ENCODE measurements at regions not wholly inside any gene's neighbourhood (a gene's known extent, or its start where the extent isn't known, plus 50 kb on each side); places are given as distances from the start of the nearest gene placed in this dataset.

- WGBS (ENCODE audit: insufficient coverage, low coverage, low lambda C conversion rate, missing lambda C conversion rate), result 51% methylated on average over 4 of the region's 4 CpGs
- no peak for TF ChIP-seq CTCF (IDR thresholded peaks at IDR 0.05)
- TF ChIP-seq POLR2A (IDR thresholded peaks at IDR 0.05), result no peak
- ATAC-seq (no peak), DNase-seq (no peak)
- Histone ChIP-seq H3K27me3 (no peaks in the 10 kb centered on the region), H3K4me1 (no peaks in the 10 kb centered on the region), H3K27ac (no peak overlapping the region), H3K9me3 (no peaks in the 10 kb centered on the region), H3K4me3 (no peak overlapping the region), H3K36me3 (no peaks in the 10 kb centered on the region)
- intact Hi-C loops (cut with DNase I), result no loop called here
These were observed 305.4 kb upstream of the PFKP start for GRCh38 chr10:2761971-2762370.

- no peak overlapping the region for H3K27ac ChIP-seq
- no peaks in the 10 kb centered on the region for H3K27me3 ChIP-seq
- H3K4me3 ChIP-seq, result no peak overlapping the region
- no peak for TF ChIP-seq POLR2A (IDR thresholded peaks at IDR 0.05)
- no peak for TF ChIP-seq CTCF (IDR thresholded peaks at IDR 0.05)
- H3K36me3 ChIP-seq, result no peaks in the 10 kb centered on the region
- 61% methylated on average over 10 of the region's 10 CpGs for WGBS (ENCODE audit: insufficient coverage, low coverage, low lambda C conversion rate, missing lambda C conversion rate)
- DNase-seq (no peak), ATAC-seq (no peak)
- H3K4me1 ChIP-seq, result no peaks in the 10 kb centered on the region
- no peaks in the 10 kb centered on the region for H3K9me3 ChIP-seq
- intact Hi-C loops (cut with DNase I), result no loop called here
These were observed 306.0 kb upstream of the PFKP start for GRCh38 chr10:2761311-2761710.

GRCh38 chr10:2760736-2761135, 306.6 kb upstream of the PFKP start:
- WGBS (ENCODE audit: insufficient coverage, low coverage, low lambda C conversion rate, missing lambda C conversion rate), result 38% methylated on average over 2 of the region's 2 CpGs
- no peak for ATAC-seq

GRCh38 chr10:2759233-2759632, 308.1 kb upstream of the PFKP start:
- DNase-seq (no peak), ATAC-seq (no peak)
- Histone ChIP-seq H3K9me3 (no peaks in the 10 kb centered on the region), H3K36me3 (no peaks in the 10 kb centered on the region), H3K27ac (no peak overlapping the region), H3K4me3 (no peak overlapping the region), H3K27me3 (no peaks in the 10 kb centered on the region), H3K4me1 (no peaks in the 10 kb centered on the region)
- 26% methylated on average over 4 of the region's 4 CpGs for WGBS (ENCODE audit: insufficient coverage, low coverage, low lambda C conversion rate, missing lambda C conversion rate)
- intact Hi-C loops (cut with DNase I), result no loop called here
- no peak for TF ChIP-seq POLR2A (IDR thresholded peaks at IDR 0.05)
- no peak for TF ChIP-seq CTCF (IDR thresholded peaks at IDR 0.05)

More at GRCh38 chr10:2760736-2761135, 306.6 kb upstream of the PFKP start:
- Histone ChIP-seq H3K4me1 (no peaks in the 10 kb centered on the region), H3K9me3 (no peaks in the 10 kb centered on the region), H3K4me3 (no peak overlapping the region), H3K27me3 (no peaks in the 10 kb centered on the region), H3K36me3 (no peaks in the 10 kb centered on the region), H3K27ac (no peak overlapping the region)
- intact Hi-C loops (cut with DNase I), result no loop called here
- TF ChIP-seq CTCF (IDR thresholded peaks at IDR 0.05) (no peak), POLR2A (IDR thresholded peaks at IDR 0.05) (no peak)
- no peak for DNase-seq

- intact Hi-C loops (cut with DNase I), result no loop called here
- Histone ChIP-seq H3K27ac (no peak overlapping the region), H3K4me1 (no peaks in the 10 kb centered on the region), H3K36me3 (no peaks in the 10 kb centered on the region), H3K9me3 (no peaks in the 10 kb centered on the region), H3K4me3 (no peak overlapping the region), H3K27me3 (no peaks in the 10 kb centered on the region)
- no peak for DNase-seq
- no peak for TF ChIP-seq CTCF (IDR thresholded peaks at IDR 0.05)
- TF ChIP-seq POLR2A (IDR thresholded peaks at IDR 0.05), result no peak
- WGBS (ENCODE audit: insufficient coverage, low coverage, low lambda C conversion rate, missing lambda C conversion rate), result 29% methylated on average over 4 of the region's 6 CpGs
- no peak for ATAC-seq
These were observed 312.4 kb upstream of the PFKP start for GRCh38 chr10:2754943-2755342.

Data from right lobe of liver (tissue), 6 donors.